K562 (cell line): ENCODE measurements at regions not wholly inside any gene's neighbourhood (a gene's known extent, or its start where the extent isn't known, plus 50 kb on each side); places are given as distances from the start of the nearest gene placed in this dataset.

ENCODE experiments used
- BDP1 ChIP-seq: IDR thresholded peaks from 3 replicates; pipeline ENCODE4 v1.6.1; 2011; ENCODE audit not compliant: insufficient read length, insufficient read depth
- C11orf30 ChIP-seq: fragments of 450-650 bp; IDR thresholded peaks from 2 replicates; pipeline ENCODE4 v1.6.1; 2016; ENCODE audit warnings: low read depth, mild to moderate bottlenecking
- CBFA2T2 ChIP-seq: fragments of 450-650 bp; conservative IDR thresholded peaks from 2 replicates; pipeline ENCODE4 v1.6.1; 2017; ENCODE audit warnings: mild to moderate bottlenecking
- CEBPB ChIP-seq: fragments of 450-650 bp; IDR thresholded peaks from 2 replicates; pipeline ENCODE4 v1.6.1; 2016; ENCODE audit warnings: missing genetic modification characterization, missing compliant biosample characterization
- CREB1 ChIP-seq, 2 experiments: sonication (generic) in 1 of 2; formaldehyde crosslinking in 1 of 2; IDR thresholded peaks; 2 replicates each; pipeline versions ENCODE4 v1.6.1 to v1.8.0; 2012 to 2022; ENCODE audit warnings: inconsistent platforms in 1 of 2, mild to moderate bottlenecking in 1 of 2, missing genetic modification reagents in 1 of 2, moderate library complexity in 1 of 2
- FOXJ3 ChIP-seq: sonication (generic); formaldehyde crosslinking; IDR thresholded peaks from 2 replicates; pipeline ENCODE4 v1.4.0; 2020; ENCODE audit warnings: mild to moderate bottlenecking, missing genetic modification reagents
- HDAC3 ChIP-seq: fragments of 450-650 bp; IDR thresholded peaks from 2 replicates; pipeline ENCODE4 v1.6.1; 2018; ENCODE audit warnings: borderline replicate concordance, mild to moderate bottlenecking, moderate library complexity; ENCODE audit not compliant: partially characterized antibody
- HIVEP1 ChIP-seq: fragments of 250-450 bp; sonication (Bioruptor Pico); IDR thresholded peaks from 2 replicates; pipeline ENCODE4 v1.4.0; 2020; ENCODE audit warnings: mild to moderate bottlenecking
- IFI16 ChIP-seq: fragments of 250-450 bp; sonication (Bioruptor Pico); IDR thresholded peaks from 2 replicates; pipeline ENCODE4 v2.1.2; 2022; ENCODE audit warnings: mild to moderate bottlenecking, inconsistent platforms
- ILK ChIP-seq: fragments of 450-650 bp; IDR thresholded peaks from 2 replicates; pipeline ENCODE4 v1.6.1; 2016; ENCODE audit warnings: missing genetic modification characterization, low read depth, mild to moderate bottlenecking, missing compliant biosample characterization, moderate library complexity, borderline replicate concordance
- RBM15 ChIP-seq: fragments of 200-400 bp; formaldehyde crosslinking; IDR thresholded peaks from 2 replicates; pipeline ENCODE4 v1.6.1; 2018; ENCODE audit warnings: mild to moderate bottlenecking, low read length, moderate library complexity; ENCODE audit not compliant: insufficient read depth
- SIRT6 ChIP-seq: IDR thresholded peaks from one replicate; pipeline ENCODE4 v1.6.1; 2012; ENCODE audit warnings: low read depth, mild to moderate bottlenecking, control low read depth, inconsistent platforms, low read length, moderate library complexity
- SNIP1 ChIP-seq: fragments of 450-650 bp; IDR thresholded peaks from 2 replicates; pipeline ENCODE4 v1.7.1; 2017; ENCODE audit warnings: low read depth, mild to moderate bottlenecking
- TAF9B ChIP-seq: fragments of 450-650 bp; IDR thresholded peaks from 2 replicates; pipeline ENCODE4 v1.6.1; 2018; ENCODE audit warnings: mild to moderate bottlenecking; ENCODE audit not compliant: partially characterized antibody
- THRAP3 ChIP-seq: fragments of 450-650 bp; IDR thresholded peaks from 2 replicates; pipeline ENCODE4 v1.6.1; 2016; ENCODE audit warnings: mild to moderate bottlenecking, inconsistent platforms, borderline replicate concordance
- TRIM28 ChIP-seq: fragments of 450-650 bp; IDR thresholded peaks from 2 replicates; pipeline ENCODE4 v1.6.1; 2017
- WHSC1 ChIP-seq: IDR thresholded peaks from one replicate; pipeline ENCODE4 v1.6.1; 2012; ENCODE audit warnings: low read length, control low read depth, inconsistent platforms
- ZFX ChIP-seq: sonication (generic); formaldehyde crosslinking; IDR thresholded peaks from 2 replicates; pipeline ENCODE4 v1.8.0; 2022; ENCODE audit warnings: mild to moderate bottlenecking, missing genetic modification reagents, moderate library complexity
- TF ChIP-seq, protein P1 (sequence below): fragments of 200-800 bp; sonication (Bioruptor generic); IDR thresholded peaks from 2 replicates; pipeline ENCODE4 v1.6.1; 2016; ENCODE audit warnings: missing genetic modification characterization, missing compliant biosample characterization
- TF ChIP-seq, protein P2 (sequence below): IDR thresholded peaks from 2 replicates; pipeline ENCODE4 v1.6.1; 2011; ENCODE audit not compliant: insufficient read length; ENCODE audit errors: extremely low read depth
- TF ChIP-seq, protein P3 (sequence below): fragments of 450-650 bp; IDR thresholded peaks from 2 replicates; pipeline ENCODE4 v1.6.1; 2016; ENCODE audit warnings: mild to moderate bottlenecking
- TF ChIP-seq, protein P4 (sequence below): fragments of 250-450 bp; sonication (Bioruptor Pico); IDR thresholded peaks from 2 replicates; pipeline ENCODE4 v1.9.0; 2021; ENCODE audit warnings: mild to moderate bottlenecking

DNA sequence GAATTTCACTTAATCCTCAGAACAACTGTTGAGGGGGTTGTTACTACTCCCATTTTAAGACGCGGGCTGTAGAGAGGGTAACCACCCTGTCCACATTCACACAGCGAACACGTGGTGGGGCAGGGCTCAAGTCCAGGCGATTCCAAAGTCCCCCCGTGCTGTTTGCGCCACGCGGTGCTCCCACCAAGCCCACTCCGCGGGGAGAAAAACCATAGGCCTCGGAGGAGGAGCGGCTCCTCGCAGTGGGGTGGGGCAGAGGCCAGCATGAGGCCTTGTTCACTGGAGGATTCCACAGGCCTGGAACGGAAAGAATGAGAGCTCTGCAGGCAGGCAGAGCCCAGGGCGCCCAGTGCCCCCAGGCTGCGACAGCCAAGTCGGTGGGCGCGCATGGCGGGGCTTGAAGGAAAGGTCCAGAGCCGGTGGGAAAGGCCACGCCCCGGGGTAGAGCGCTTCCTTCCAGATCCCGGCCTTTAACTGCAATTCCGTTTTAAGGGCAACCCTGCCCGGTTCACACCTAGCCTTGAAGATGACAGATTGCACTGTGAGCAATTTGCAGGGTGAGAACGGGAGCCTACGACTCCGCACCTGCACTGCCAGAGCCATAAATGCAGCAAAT lies 161.8 kb upstream of the TBL1XR1 start (continued):
- TF ChIP-seq HDAC3 (no peak), BDP1 (no peak), WHSC1 (no peak), TAF9B (no peak), SNIP1 (no peak), CEBPB (no peak), ILK (tag) (no peak), IFI16 (CRISPR knock-in tag) (peak; percentile 9; the same call in 1 of the 2 replicates), RBM15 (no peak), HIVEP1 (CRISPR knock-in tag) (0 out of 2 replicates have a peak, but pooled peaks have one; percentile 46), THRAP3 (no peak), CREB1 (IDR thresholded peaks at IDR 0.05) (no peak), CREB1 (CRISPR knock-in tag; IDR thresholded peaks at IDR 0.05) (peak; percentile 13; the same call in 1 of the 2 replicates), FOXJ3 (CRISPR knock-in tag) (no peak), ZFX (CRISPR knock-in tag) (peak; percentile 94), SIRT6 (no peak), CBFA2T2 (no peak), C11orf30 (no peak), TRIM28 (no peak)
- TF ChIP-seq, protein P1, sequence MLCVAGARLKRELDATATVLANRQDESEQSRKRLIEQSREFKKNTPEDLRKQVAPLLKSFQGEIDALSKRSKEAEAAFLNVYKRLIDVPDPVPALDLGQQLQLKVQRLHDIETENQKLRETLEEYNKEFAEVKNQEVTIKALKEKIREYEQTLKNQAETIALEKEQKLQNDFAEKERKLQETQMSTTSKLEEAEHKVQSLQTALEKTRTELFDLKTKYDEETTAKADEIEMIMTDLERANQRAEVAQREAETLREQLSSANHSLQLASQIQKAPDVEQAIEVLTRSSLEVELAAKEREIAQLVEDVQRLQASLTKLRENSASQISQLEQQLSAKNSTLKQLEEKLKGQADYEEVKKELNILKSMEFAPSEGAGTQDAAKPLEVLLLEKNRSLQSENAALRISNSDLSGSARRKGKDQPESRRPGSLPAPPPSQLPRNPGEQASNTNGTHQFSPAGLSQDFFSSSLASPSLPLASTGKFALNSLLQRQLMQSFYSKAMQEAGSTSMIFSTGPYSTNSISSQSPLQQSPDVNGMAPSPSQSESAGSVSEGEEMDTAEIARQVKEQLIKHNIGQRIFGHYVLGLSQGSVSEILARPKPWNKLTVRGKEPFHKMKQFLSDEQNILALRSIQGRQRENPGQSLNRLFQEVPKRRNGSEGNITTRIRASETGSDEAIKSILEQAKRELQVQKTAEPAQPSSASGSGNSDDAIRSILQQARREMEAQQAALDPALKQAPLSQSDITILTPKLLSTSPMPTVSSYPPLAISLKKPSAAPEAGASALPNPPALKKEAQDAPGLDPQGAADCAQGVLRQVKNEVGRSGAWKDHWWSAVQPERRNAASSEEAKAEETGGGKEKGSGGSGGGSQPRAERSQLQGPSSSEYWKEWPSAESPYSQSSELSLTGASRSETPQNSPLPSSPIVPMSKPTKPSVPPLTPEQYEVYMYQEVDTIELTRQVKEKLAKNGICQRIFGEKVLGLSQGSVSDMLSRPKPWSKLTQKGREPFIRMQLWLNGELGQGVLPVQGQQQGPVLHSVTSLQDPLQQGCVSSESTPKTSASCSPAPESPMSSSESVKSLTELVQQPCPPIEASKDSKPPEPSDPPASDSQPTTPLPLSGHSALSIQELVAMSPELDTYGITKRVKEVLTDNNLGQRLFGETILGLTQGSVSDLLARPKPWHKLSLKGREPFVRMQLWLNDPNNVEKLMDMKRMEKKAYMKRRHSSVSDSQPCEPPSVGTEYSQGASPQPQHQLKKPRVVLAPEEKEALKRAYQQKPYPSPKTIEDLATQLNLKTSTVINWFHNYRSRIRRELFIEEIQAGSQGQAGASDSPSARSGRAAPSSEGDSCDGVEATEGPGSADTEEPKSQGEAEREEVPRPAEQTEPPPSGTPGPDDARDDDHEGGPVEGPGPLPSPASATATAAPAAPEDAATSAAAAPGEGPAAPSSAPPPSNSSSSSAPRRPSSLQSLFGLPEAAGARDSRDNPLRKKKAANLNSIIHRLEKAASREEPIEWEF = 0 out of 2 replicates have a peak, but pooled peaks have one; percentile 14
- TF ChIP-seq, protein P2, sequence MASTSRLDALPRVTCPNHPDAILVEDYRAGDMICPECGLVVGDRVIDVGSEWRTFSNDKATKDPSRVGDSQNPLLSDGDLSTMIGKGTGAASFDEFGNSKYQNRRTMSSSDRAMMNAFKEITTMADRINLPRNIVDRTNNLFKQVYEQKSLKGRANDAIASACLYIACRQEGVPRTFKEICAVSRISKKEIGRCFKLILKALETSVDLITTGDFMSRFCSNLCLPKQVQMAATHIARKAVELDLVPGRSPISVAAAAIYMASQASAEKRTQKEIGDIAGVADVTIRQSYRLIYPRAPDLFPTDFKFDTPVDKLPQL = no peak
- TF ChIP-seq, protein P3, sequence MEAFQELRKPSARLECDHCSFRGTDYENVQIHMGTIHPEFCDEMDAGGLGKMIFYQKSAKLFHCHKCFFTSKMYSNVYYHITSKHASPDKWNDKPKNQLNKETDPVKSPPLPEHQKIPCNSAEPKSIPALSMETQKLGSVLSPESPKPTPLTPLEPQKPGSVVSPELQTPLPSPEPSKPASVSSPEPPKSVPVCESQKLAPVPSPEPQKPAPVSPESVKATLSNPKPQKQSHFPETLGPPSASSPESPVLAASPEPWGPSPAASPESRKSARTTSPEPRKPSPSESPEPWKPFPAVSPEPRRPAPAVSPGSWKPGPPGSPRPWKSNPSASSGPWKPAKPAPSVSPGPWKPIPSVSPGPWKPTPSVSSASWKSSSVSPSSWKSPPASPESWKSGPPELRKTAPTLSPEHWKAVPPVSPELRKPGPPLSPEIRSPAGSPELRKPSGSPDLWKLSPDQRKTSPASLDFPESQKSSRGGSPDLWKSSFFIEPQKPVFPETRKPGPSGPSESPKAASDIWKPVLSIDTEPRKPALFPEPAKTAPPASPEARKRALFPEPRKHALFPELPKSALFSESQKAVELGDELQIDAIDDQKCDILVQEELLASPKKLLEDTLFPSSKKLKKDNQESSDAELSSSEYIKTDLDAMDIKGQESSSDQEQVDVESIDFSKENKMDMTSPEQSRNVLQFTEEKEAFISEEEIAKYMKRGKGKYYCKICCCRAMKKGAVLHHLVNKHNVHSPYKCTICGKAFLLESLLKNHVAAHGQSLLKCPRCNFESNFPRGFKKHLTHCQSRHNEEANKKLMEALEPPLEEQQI = no peak
- TF ChIP-seq, protein P4, sequence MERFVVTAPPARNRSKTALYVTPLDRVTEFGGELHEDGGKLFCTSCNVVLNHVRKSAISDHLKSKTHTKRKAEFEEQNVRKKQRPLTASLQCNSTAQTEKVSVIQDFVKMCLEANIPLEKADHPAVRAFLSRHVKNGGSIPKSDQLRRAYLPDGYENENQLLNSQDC (CRISPR knock-in tag) = no peak
